Left lung (tissue), 4 donors: ENCODE measurements at regions not wholly inside any gene's neighbourhood (a gene's known extent, or its start where the extent isn't known, plus 50 kb on each side); places are given as distances from the start of the nearest gene placed in this dataset.
A peak's percentile ranks its signal among the peaks of the same experiment; 100 is the strongest.

ENCODE experiments used
- ATAC-seq: fragments of 200-7000 bp; cut with Tn5 transposase; one replicate; pipeline ENCODE4 v1.9.1; 2020; ENCODE audit warnings: moderate library complexity
- DNase-seq, 4 donors: peaks; one replicate each; pipeline ENCODE4 v3.0.0-alpha.2; 2013 to 2020
- H3K27ac ChIP-seq, 2 donors: fragments of 200-600 bp; sonication (generic) in 1 of 2; one replicate each; pipeline versions ENCODE4 v1.5.0 to v1.8.0; 2020 to 2021
- H3K27me3 ChIP-seq, 2 donors: fragments of 200-600 bp; sonication (generic) in 1 of 2; one replicate each; pipeline versions ENCODE4 v1.5.0 to v1.8.0; 2020 to 2021
- H3K36me3 ChIP-seq, 2 donors: fragments of 200-600 bp; sonication (generic) in 1 of 2; one replicate each; pipeline versions ENCODE4 v1.5.0 to v1.8.0; 2020 to 2021
- H3K4me1 ChIP-seq, 2 donors: fragments of 200-600 bp; one replicate each; pipeline ENCODE4 v1.8.0; 2021
- H3K4me3 ChIP-seq, 2 donors: fragments of 200-600 bp; sonication (generic) in 1 of 2; one replicate each; pipeline versions ENCODE4 v1.5.0 to v1.8.0; 2020 to 2021; ENCODE audit warnings: mild to moderate bottlenecking in 1 of 2
- H3K9me3 ChIP-seq, 2 donors: fragments of 200-600 bp; sonication (generic) in 1 of 2; one replicate each; pipeline versions ENCODE4 v1.5.0 to v1.8.0; 2020 to 2021
- CTCF ChIP-seq, 2 donors: fragments of 200-600 bp; sonication (generic) in 1 of 2; IDR thresholded peaks; one replicate each; pipeline versions ENCODE4 v1.5.0 to v1.8.0; 2021; ENCODE audit warnings: antibody characterized with exemption in 2 of 2
- intact Hi-C, 2 donors: fragments of 100-400 bp; cut with DNase I; formaldehyde crosslinking; loops; one replicate each; pipeline versions ENCODE4 v1.11.2 to v1.14.2; 2022
- donor health status: DM: no; HTN: yes; CAD: no.
- donor health status: DM: no; HTN: no; CAD: no.

GRCh38 chr13:59495299-59495698 is 668.4 kb downstream of the DIAPH3 start:
- no peaks in the 10 kb centered on the region for H3K4me1 ChIP-seq
- no peaks in the 10 kb centered on the region for H3K36me3 ChIP-seq
- H3K9me3 ChIP-seq, result no peaks in the 10 kb centered on the region
- no peaks in the 10 kb centered on the region for H3K27me3 ChIP-seq
- no peak overlapping the region for H3K27ac ChIP-seq
- no peak for ATAC-seq
- no peak for TF ChIP-seq CTCF (IDR thresholded peaks at IDR 0.05)
- no peak for DNase-seq
- intact Hi-C loops, result no loop called here
- H3K4me3 ChIP-seq, result no peak overlapping the region

GRCh38 chr13:59495936-59496512 is 667.7 kb downstream of the DIAPH3 start:
- H3K27ac ChIP-seq, result no peak overlapping the region
- H3K36me3 ChIP-seq, result no peaks in the 10 kb centered on the region
- no peak for TF ChIP-seq CTCF (IDR thresholded peaks at IDR 0.05)
- DNase-seq (no peak), ATAC-seq (no peak)
- H3K4me1 ChIP-seq, result no peaks in the 10 kb centered on the region
- intact Hi-C loops, result no loop called here
- no peak overlapping the region for H3K4me3 ChIP-seq
- H3K9me3 ChIP-seq, result no peaks in the 10 kb centered on the region
- H3K27me3 ChIP-seq, result no peaks in the 10 kb centered on the region

GRCh38 chr13:59497621-59498247 is 666.0 kb downstream of the DIAPH3 start:
- H3K27me3 ChIP-seq, result no peaks in the 10 kb centered on the region
- H3K36me3 ChIP-seq, result no peaks in the 10 kb centered on the region
- DNase-seq (no peak), ATAC-seq (no peak)
- intact Hi-C loops, result no loop called here
- no peak overlapping the region for H3K4me3 ChIP-seq
- no peak overlapping the region for H3K27ac ChIP-seq
- no peak for TF ChIP-seq CTCF (IDR thresholded peaks at IDR 0.05)
- no peaks in the 10 kb centered on the region for H3K4me1 ChIP-seq
- no peaks in the 10 kb centered on the region for H3K9me3 ChIP-seq

- DNase-seq (no peak), ATAC-seq (no peak)
- no peaks in the 10 kb centered on the region for H3K9me3 ChIP-seq
- no peaks in the 10 kb centered on the region for H3K4me1 ChIP-seq
- no peaks in the 10 kb centered on the region for H3K36me3 ChIP-seq
- intact Hi-C loops, result no loop called here
- no peak overlapping the region for H3K4me3 ChIP-seq
- H3K27me3 ChIP-seq, result no peaks in the 10 kb centered on the region
- H3K27ac ChIP-seq, result no peak overlapping the region
- no peak for TF ChIP-seq CTCF (IDR thresholded peaks at IDR 0.05)
Measured at GRCh38 chr13:59501004-59501403, 662.7 kb downstream of the DIAPH3 start.

- H3K4me1 ChIP-seq, result no peaks in the 10 kb centered on the region
- H3K36me3 ChIP-seq, result no peaks in the 10 kb centered on the region
- no peaks in the 10 kb centered on the region for H3K27me3 ChIP-seq
- H3K27ac ChIP-seq, result no peak overlapping the region
- intact Hi-C loops, result no loop called here
- H3K9me3 ChIP-seq, result no peaks in the 10 kb centered on the region
- H3K4me3 ChIP-seq, result no peak overlapping the region
- TF ChIP-seq CTCF (IDR thresholded peaks at IDR 0.05), result no peak
- ATAC-seq, result no peak
- peak in 1 of 4 donors; percentile 23 for DNase-seq
Measured at GRCh38 chr13:59504407-59504806, 659.3 kb downstream of the DIAPH3 start.
